Mesothelial cell of epicardium (in vitro differentiated cells): ENCODE measurements at regions not wholly inside any gene's neighbourhood (a gene's known extent, or its start where the extent isn't known, plus 50 kb on each side); places are given as distances from the start of the nearest gene placed in this dataset.

Experiments used
- DNase-seq, 2 experiments: peaks; one replicate each; pipeline ENCODE4 v3.0.0; 2021; ENCODE audit warnings: low spot score in 2 of 2; ENCODE audit not compliant: unreplicated experiment in 2 of 2
- H3K27ac Mint-ChIP-seq: 2 replicates; pipeline ENCODE4 v1.8.0; 2021; ENCODE audit warnings: mixed read lengths
- H3K27me3 Mint-ChIP-seq: 2 replicates; pipeline ENCODE4 v1.8.0; 2021; ENCODE audit warnings: low read depth, mixed read lengths
- H3K36me3 Mint-ChIP-seq: 2 replicates; pipeline ENCODE4 v1.8.0; 2021; ENCODE audit warnings: mixed read lengths
- H3K4me1 Mint-ChIP-seq: 2 replicates; pipeline ENCODE4 v1.8.0; 2021; ENCODE audit warnings: mixed read lengths
- H3K4me3 Mint-ChIP-seq: 2 replicates; pipeline ENCODE4 v1.8.0; 2021; ENCODE audit warnings: mild to moderate bottlenecking, moderate library complexity, mixed read lengths
- H3K9me3 Mint-ChIP-seq: 2 replicates; pipeline ENCODE4 v1.8.0; 2021; ENCODE audit warnings: mixed read lengths
- TF ChIP-seq, protein P1 (sequence below): fragments of 200-600 bp; sonication (generic); IDR thresholded peaks from one replicate; pipeline ENCODE4 v1.5.0; 2021; ENCODE audit warnings: antibody characterized with exemption; ENCODE audit not compliant: unreplicated experiment

DNA sequence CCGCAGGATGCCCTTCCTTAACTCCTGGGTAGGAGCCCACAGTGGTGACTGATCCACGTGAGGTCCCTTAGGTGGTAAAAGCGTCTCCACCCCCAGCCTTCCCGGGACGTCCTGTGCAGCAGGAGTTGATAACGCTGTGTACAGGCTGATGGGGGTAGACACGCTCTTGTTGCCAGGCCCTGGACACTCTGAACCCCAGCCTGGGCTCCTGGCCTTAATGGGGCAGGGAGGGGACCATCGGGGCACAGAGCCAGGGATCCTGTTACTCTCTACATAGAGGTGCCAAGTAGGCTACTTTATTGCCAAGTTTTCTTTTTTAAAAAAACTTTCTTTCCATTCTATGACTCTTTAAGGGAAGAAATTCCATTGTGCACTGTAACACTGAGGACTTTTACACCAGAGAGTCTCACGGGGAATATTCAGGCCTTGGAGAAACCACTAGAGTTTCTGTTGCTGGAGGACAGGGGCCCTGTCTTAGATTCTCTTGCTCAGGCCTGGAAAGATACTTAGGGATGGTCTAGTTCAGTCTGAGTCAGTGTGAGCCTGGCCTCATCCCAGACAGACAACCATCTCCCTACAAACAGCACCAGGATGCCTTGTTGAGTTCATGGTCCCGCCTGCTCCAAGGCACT is 104.3 kb upstream of the RNU6-1 start:
- Mint-ChIP-seq H3K36me3 (no peaks in the 10 kb centered on the region), H3K4me3 (no peak overlapping the region), H3K9me3 (peaks cover 4% of the 10 kb centered on the region), H3K27ac (peak overlapping the region; percentile 76), H3K4me1 (peaks cover 57% of the 10 kb centered on the region), H3K27me3 (no peaks in the 10 kb centered on the region)
- TF ChIP-seq, protein P1, sequence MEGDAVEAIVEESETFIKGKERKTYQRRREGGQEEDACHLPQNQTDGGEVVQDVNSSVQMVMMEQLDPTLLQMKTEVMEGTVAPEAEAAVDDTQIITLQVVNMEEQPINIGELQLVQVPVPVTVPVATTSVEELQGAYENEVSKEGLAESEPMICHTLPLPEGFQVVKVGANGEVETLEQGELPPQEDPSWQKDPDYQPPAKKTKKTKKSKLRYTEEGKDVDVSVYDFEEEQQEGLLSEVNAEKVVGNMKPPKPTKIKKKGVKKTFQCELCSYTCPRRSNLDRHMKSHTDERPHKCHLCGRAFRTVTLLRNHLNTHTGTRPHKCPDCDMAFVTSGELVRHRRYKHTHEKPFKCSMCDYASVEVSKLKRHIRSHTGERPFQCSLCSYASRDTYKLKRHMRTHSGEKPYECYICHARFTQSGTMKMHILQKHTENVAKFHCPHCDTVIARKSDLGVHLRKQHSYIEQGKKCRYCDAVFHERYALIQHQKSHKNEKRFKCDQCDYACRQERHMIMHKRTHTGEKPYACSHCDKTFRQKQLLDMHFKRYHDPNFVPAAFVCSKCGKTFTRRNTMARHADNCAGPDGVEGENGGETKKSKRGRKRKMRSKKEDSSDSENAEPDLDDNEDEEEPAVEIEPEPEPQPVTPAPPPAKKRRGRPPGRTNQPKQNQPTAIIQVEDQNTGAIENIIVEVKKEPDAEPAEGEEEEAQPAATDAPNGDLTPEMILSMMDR = no peak
- no peak for DNase-seq

GRCh38 chr15:67945131-67945530 is 105.3 kb upstream of the RNU6-1 start:
- no peak overlapping the region for H3K4me3 Mint-ChIP-seq

DNA sequence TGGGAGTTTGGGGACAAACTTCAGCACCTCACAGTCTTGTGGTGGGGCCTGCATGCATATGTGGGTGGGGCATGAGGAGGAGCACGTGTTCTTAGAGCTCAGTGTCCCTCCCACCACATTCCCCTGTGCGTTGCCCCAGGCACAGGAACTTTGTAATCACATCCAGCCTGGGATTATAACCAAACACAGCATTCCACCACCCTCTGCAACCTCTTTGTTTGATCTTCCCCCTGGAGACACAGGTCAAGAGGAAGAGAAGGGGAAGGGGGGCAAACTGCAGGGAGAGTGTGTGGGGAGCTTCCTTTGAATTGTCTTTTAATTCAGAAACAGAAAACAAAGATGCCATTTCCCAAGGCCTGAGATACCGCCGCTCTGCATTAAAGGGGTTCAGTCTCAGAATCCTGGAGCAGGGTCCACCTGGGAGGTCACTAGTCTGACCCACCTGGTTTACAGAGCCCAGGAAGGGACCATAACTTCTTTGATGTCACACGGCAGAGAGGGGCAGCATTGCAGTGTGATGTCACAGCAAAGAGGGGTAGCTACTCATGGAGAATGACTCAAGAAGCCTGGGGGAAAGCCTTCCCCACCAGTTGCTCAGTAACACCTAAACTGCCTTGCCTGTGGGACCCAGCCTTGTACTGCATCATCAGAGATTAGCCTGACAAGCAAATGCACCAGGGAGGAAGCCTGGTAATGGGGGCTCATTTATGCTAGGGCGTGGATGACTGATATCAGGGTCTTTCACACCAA is 106.3 kb upstream of the RNU6-1 start:
- Mint-ChIP-seq H3K9me3 (peaks cover 4% of the 10 kb centered on the region), H3K36me3 (no peaks in the 10 kb centered on the region)
- peak; percentile 31 to 61 for DNase-seq

More at GRCh38 chr15:67945131-67945530, 105.3 kb upstream of the RNU6-1 start:
- H3K36me3 Mint-ChIP-seq = no peaks in the 10 kb centered on the region
- no peak for DNase-seq
- H3K9me3 Mint-ChIP-seq = peaks cover 3% of the 10 kb centered on the region
- peaks cover 56% of the 10 kb centered on the region for H3K4me1 Mint-ChIP-seq
- TF ChIP-seq, protein P1 = no peak
- H3K27ac Mint-ChIP-seq = peak overlapping the region; percentile 98
- no peaks in the 10 kb centered on the region for H3K27me3 Mint-ChIP-seq

GRCh38 chr15:67946701-67947100 is 106.9 kb upstream of the RNU6-1 start:
- Mint-ChIP-seq H3K4me3 (peak overlapping the region; percentile 14), H3K9me3 (peaks cover 4% of the 10 kb centered on the region)

More for the DNA sequence above, 106.3 kb upstream of the RNU6-1 start:
- peak overlapping the region; percentile 98 for H3K27ac Mint-ChIP-seq
- H3K4me1 Mint-ChIP-seq = peaks cover 52% of the 10 kb centered on the region
- peak overlapping the region; percentile 14 for H3K4me3 Mint-ChIP-seq
- TF ChIP-seq, protein P1 = no peak
- H3K27me3 Mint-ChIP-seq = no peaks in the 10 kb centered on the region

DNA sequence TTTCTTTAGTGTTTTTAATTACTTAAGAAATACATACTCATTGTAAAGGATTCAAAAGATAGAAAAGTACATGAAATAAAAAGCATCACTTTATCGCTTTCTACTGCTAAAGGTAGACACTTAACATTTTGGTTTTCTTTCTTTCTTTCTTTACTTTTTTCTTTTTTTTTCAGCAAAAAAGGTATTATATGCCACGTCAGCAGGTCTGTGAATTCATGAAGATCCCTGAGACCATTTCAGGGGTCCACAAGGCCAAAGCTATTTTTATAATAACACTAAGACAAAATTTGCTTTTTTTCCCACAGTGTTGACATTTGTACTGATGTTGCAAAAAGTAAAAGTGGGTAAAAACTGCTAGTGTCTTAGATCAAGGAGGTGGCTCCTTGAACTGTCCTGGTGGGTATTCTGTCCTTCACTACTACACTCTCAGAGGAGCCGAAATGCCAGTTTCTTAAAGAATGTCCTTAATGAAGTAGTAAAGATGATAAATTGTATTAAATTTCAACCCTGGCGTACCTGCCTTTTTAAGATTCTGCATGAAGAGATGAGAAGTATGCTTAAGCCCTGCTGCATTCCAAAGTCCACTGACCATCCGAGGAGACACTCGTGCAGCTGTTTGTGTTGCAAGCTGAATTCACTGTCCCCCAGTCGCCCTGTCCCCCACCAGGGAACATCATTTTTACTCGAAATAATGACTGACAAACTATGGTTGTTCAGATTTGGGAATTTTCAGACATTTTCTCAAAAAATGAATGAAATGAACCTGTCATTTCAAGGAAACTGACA is 106.7 kb upstream of the PIAS1 start:
- H3K36me3 Mint-ChIP-seq = no peaks in the 10 kb centered on the region
- peaks cover 43% of the 10 kb centered on the region for H3K4me1 Mint-ChIP-seq
- DNase-seq = no peak
- peaks cover 4% of the 10 kb centered on the region for H3K9me3 Mint-ChIP-seq
- peak overlapping the region; percentile 75 for H3K27ac Mint-ChIP-seq
- TF ChIP-seq, protein P1 = no peak
- H3K27me3 Mint-ChIP-seq = no peaks in the 10 kb centered on the region
- H3K4me3 Mint-ChIP-seq = no peak overlapping the region

More at GRCh38 chr15:67946701-67947100, 106.9 kb upstream of the RNU6-1 start:
- peaks cover 48% of the 10 kb centered on the region for H3K4me1 Mint-ChIP-seq
- peak overlapping the region; percentile 98 for H3K27ac Mint-ChIP-seq
- H3K27me3 Mint-ChIP-seq = no peaks in the 10 kb centered on the region
- H3K36me3 Mint-ChIP-seq = no peaks in the 10 kb centered on the region
- TF ChIP-seq, protein P1 = no peak
- DNase-seq = no peak
